ENCODE measurements at regions not wholly inside any gene's neighbourhood (a gene's known extent, or its start where the extent isn't known, plus 50 kb on each side); places are given as distances from the start of the nearest gene placed in this dataset.

DNA sequence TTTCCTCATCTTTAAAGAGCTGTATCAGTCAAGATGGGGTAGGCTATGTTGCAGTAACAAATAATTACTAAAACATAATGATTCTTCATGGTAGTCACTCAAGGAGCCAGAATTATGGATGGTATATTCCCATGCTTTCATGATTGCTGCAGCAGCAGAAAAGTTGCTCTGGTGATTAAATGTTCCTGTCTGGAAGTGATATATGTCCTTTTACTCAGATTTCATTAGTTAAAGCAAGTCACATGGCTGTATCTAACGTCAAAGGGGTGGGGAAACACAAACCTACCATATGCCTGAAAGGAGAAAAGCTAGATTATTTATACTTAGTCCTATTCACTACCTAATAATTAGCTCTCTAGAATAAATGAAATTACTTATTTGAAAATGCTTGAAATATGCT lies 594.7 kb downstream of the SOX5 start:
- TF ChIP-seq MXI1 (conservative IDR thresholded peaks at IDR 0.05; ENCODE audit: poor library complexity, severe bottlenecking): no peak
- TF ChIP-seq, protein P1, sequence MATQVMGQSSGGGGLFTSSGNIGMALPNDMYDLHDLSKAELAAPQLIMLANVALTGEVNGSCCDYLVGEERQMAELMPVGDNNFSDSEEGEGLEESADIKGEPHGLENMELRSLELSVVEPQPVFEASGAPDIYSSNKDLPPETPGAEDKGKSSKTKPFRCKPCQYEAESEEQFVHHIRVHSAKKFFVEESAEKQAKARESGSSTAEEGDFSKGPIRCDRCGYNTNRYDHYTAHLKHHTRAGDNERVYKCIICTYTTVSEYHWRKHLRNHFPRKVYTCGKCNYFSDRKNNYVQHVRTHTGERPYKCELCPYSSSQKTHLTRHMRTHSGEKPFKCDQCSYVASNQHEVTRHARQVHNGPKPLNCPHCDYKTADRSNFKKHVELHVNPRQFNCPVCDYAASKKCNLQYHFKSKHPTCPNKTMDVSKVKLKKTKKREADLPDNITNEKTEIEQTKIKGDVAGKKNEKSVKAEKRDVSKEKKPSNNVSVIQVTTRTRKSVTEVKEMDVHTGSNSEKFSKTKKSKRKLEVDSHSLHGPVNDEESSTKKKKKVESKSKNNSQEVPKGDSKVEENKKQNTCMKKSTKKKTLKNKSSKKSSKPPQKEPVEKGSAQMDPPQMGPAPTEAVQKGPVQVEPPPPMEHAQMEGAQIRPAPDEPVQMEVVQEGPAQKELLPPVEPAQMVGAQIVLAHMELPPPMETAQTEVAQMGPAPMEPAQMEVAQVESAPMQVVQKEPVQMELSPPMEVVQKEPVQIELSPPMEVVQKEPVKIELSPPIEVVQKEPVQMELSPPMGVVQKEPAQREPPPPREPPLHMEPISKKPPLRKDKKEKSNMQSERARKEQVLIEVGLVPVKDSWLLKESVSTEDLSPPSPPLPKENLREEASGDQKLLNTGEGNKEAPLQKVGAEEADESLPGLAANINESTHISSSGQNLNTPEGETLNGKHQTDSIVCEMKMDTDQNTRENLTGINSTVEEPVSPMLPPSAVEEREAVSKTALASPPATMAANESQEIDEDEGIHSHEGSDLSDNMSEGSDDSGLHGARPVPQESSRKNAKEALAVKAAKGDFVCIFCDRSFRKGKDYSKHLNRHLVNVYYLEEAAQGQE (IDR thresholded peaks at IDR 0.05; ENCODE audit: borderline replicate concordance): no peak
- TF ChIP-seq TAF1 (IDR thresholded peaks at IDR 0.05; ENCODE audit: low read depth): no peak
- TF ChIP-seq, protein P2, sequence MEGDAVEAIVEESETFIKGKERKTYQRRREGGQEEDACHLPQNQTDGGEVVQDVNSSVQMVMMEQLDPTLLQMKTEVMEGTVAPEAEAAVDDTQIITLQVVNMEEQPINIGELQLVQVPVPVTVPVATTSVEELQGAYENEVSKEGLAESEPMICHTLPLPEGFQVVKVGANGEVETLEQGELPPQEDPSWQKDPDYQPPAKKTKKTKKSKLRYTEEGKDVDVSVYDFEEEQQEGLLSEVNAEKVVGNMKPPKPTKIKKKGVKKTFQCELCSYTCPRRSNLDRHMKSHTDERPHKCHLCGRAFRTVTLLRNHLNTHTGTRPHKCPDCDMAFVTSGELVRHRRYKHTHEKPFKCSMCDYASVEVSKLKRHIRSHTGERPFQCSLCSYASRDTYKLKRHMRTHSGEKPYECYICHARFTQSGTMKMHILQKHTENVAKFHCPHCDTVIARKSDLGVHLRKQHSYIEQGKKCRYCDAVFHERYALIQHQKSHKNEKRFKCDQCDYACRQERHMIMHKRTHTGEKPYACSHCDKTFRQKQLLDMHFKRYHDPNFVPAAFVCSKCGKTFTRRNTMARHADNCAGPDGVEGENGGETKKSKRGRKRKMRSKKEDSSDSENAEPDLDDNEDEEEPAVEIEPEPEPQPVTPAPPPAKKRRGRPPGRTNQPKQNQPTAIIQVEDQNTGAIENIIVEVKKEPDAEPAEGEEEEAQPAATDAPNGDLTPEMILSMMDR (IDR thresholded peaks at IDR 0.05; ENCODE audit: poor library complexity, severe bottlenecking): no peak
- no peak for TF ChIP-seq SMC3 (conservative IDR thresholded peaks at IDR 0.05; ENCODE audit: poor library complexity)
- no peak for TF ChIP-seq EP300 (conservative IDR thresholded peaks at IDR 0.05; ENCODE audit: poor library complexity, severe bottlenecking)
- TF ChIP-seq RAD21 (conservative IDR thresholded peaks at IDR 0.05): no peak
- no peak for TF ChIP-seq POLR2AphosphoS5 (IDR thresholded peaks at IDR 0.05)
- no peak for TF ChIP-seq EZH2 (IDR thresholded peaks at IDR 0.05; ENCODE audit: borderline replicate concordance, insufficient read depth, low read length, poor library complexity, severe bottlenecking)
- Histone ChIP-seq H2AFZ (ENCODE audit: low read depth, low read length) (no peak overlapping the region), H3K27me3 (ENCODE audit: insufficient read depth, low read depth, low read length) (no peaks in the 10 kb centered on the region), H3F3A (ENCODE audit: insufficient read depth, low read length, poor library complexity, severe bottlenecking) (no peaks in the 10 kb centered on the region), H3K36me3 (ENCODE audit: insufficient read depth, low read length) (no peaks in the 10 kb centered on the region), H3K4me3 (ENCODE audit: low read length) (no peak overlapping the region), H3K79me2 (replicated peaks; ENCODE audit: insufficient read depth, low read length) (no peaks in the 10 kb centered on the region), H3K27ac (ENCODE audit: low read length) (no peak overlapping the region), H3K4me2 (ENCODE audit: low read length) (no peak overlapping the region), H3K9me3 (ENCODE audit: low read length) (no peaks in the 10 kb centered on the region), H3K9me2 (ENCODE audit: insufficient read depth, low read length) (peaks cover 2% of the 10 kb centered on the region), H3K9ac (ENCODE audit: low read length) (no peak overlapping the region), H4K20me1 (ENCODE audit: insufficient read depth) (no peaks in the 10 kb centered on the region)

DNA sequence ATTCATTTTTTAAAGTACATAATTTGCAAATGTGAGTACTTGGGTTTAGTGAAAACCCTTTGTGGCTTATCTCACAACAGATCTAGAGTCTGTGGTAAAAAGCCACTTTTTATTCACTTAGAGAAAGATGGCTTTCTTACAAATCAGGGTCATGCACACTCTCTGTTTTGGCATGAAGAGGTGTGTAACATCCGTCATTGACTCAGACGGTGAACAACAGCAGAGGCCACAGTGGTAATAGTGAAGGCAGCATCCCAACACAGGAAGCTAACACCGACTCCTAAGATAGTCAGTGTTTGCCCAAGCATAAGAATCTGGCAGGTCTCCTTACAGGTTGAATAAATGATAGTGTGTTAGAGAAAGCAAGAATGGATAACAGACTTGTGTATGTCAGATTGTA lies 593.0 kb downstream of the SOX5 start:
- no peak for TF ChIP-seq MXI1 (conservative IDR thresholded peaks at IDR 0.05; ENCODE audit: poor library complexity, severe bottlenecking)
- no peak for TF ChIP-seq TAF1 (IDR thresholded peaks at IDR 0.05; ENCODE audit: low read depth)
- no peak for TF ChIP-seq RAD21 (conservative IDR thresholded peaks at IDR 0.05)
- no peaks in the 10 kb centered on the region for H4K20me1 ChIP-seq (ENCODE audit: insufficient read depth)
- no peaks in the 10 kb centered on the region for H3K9me3 ChIP-seq (ENCODE audit: low read length)
- no peak overlapping the region for H3K9ac ChIP-seq (ENCODE audit: low read length)
- no peaks in the 10 kb centered on the region for H3K27me3 ChIP-seq (ENCODE audit: insufficient read depth, low read depth, low read length)
- H3K79me2 ChIP-seq (replicated peaks; ENCODE audit: insufficient read depth, low read length): no peaks in the 10 kb centered on the region
- no peak overlapping the region for H3K4me3 ChIP-seq (ENCODE audit: low read length)
- H3K9me2 ChIP-seq (ENCODE audit: insufficient read depth, low read length): peaks cover 2% of the 10 kb centered on the region
- H2AFZ ChIP-seq (ENCODE audit: low read depth, low read length): no peak overlapping the region
- no peaks in the 10 kb centered on the region for H3F3A ChIP-seq (ENCODE audit: insufficient read depth, low read length, poor library complexity, severe bottlenecking)
- H3K36me3 ChIP-seq (ENCODE audit: insufficient read depth, low read length): no peaks in the 10 kb centered on the region
- no peak overlapping the region for H3K27ac ChIP-seq (ENCODE audit: low read length)
- no peak overlapping the region for H3K4me2 ChIP-seq (ENCODE audit: low read length)

Data from neural cell (in vitro differentiated cells).